B cell (primary cell): ENCODE measurements at regions not wholly inside any gene's neighbourhood (a gene's known extent, or its start where the extent isn't known, plus 50 kb on each side); places are given as distances from the start of the nearest gene placed in this dataset.

Source experiments
- ATAC-seq: fragments of 200-7000 bp; cut with Tn5 transposase; one replicate; pipeline ENCODE4 v1.10.0; 2021; ENCODE audit warnings: low read depth, mild to moderate bottlenecking, moderate number of reproducible peaks, moderate library complexity
- CTCF ChIA-PET: fragments of 350-600 bp; sonication (Branson Sonifier 250); formaldehyde crosslinking; loops from one replicate; lab custom pipeline; 2021; ENCODE audit warnings: antibody characterized with exemption, inconsistent platforms; lab: Charles Lee
- POLR2A ChIA-PET: fragments of 350-600 bp; sonication (Branson Sonifier 250); formaldehyde crosslinking; loops from one replicate; lab custom pipeline; 2021; ENCODE audit warnings: antibody characterized with exemption; lab: Charles Lee
- DNase-seq: peaks from one replicate; pipeline ENCODE4 v3.0.0; 2013
- H2AFZ ChIP-seq: 2 replicates; pipeline ENCODE4 v1.6.1; 2012; ENCODE audit warnings: mild to moderate bottlenecking, low read depth, low read length; ENCODE audit not compliant: insufficient read depth, poor library complexity, severe bottlenecking
- H3K27ac ChIP-seq, 2 donors: 1 replicate in 1 of 2; 2 replicates in 1 of 2; pipeline ENCODE4 v1.5.1; 2012 to 2013; ENCODE audit warnings: low read length in 2 of 2, mild to moderate bottlenecking in 2 of 2, moderate library complexity in 1 of 2
- H3K27me3 ChIP-seq, 4 experiments: fragments of 200-600 bp in 1 of 4; sonication (generic) in 1 of 4; replicated peaks in 1 of 4; 1 replicate in 2 of 4; 2 replicates in 2 of 4; pipeline versions ENCODE4 v1.6.1 to v1.7.0; 2013 to 2016; ENCODE audit warnings: low read length in 3 of 4, mild to moderate bottlenecking in 2 of 4, mixed read lengths in 1 of 4, moderate library complexity in 1 of 4; ENCODE audit not compliant: insufficient read depth in 4 of 4, control insufficient read depth in 3 of 4; ENCODE audit errors: control extremely low read depth in 1 of 4
- H3K36me3 ChIP-seq, 2 experiments: replicated peaks in 1 of 2; 1 replicate in 1 of 2; 2 replicates in 1 of 2; pipeline versions ENCODE4 v1.6.1 to v1.7.1; 2013; ENCODE audit warnings: low read length in 1 of 2; ENCODE audit not compliant: insufficient read depth in 2 of 2, control insufficient read depth in 1 of 2; ENCODE audit errors: control extremely low read depth in 1 of 2, extremely low read depth in 1 of 2
- H3K4me1 ChIP-seq, 2 donors: fragments of 200-600 bp in 1 of 2; sonication (generic) in 1 of 2; 1 replicate in 1 of 2; 2 replicates in 1 of 2; pipeline versions ENCODE4 v1.5.1 to v1.6.1; 2013 to 2017; ENCODE audit warnings: low read length in 2 of 2; ENCODE audit not compliant: control insufficient read depth in 2 of 2, insufficient read depth in 2 of 2
- H3K4me2 ChIP-seq: replicated peaks from 2 replicates; pipeline ENCODE3; 2012; ENCODE audit warnings: mild to moderate bottlenecking, low read depth, low read length; ENCODE audit not compliant: poor library complexity, severe bottlenecking
- H3K4me3 ChIP-seq, 5 experiments: fragments of 200-600 bp in 1 of 5; sonication (generic) in 1 of 5; 1 replicate in 3 of 5; 2 replicates in 2 of 5; pipeline versions ENCODE4 v1.5.1 to v1.7.0; 2011 to 2016; ENCODE audit warnings: low read length in 4 of 5, mild to moderate bottlenecking in 4 of 5, low read depth in 2 of 5, control low read depth in 1 of 5, moderate library complexity in 1 of 5; ENCODE audit not compliant: insufficient read depth in 1 of 5; ENCODE audit errors: control extremely low read depth in 1 of 5, extremely low read depth in 1 of 5
- H3K79me2 ChIP-seq: fragments of 200-600 bp; sonication (generic); one replicate; pipeline ENCODE4 v1.6.0; 2016; ENCODE audit warnings: low read length; ENCODE audit not compliant: control insufficient read depth, insufficient read depth
- H3K9ac ChIP-seq: fragments of 200-600 bp; sonication (generic); 2 replicates; pipeline ENCODE4 v1.6.1; 2017; ENCODE audit warnings: mild to moderate bottlenecking, low read length, moderate library complexity
- H3K9me3 ChIP-seq, 3 donors: one replicate each; pipeline versions ENCODE4 v1.6.1 to v1.7.1; 2013; ENCODE audit warnings: low read length in 2 of 3; ENCODE audit not compliant: control insufficient read depth in 2 of 3, insufficient read depth in 1 of 3; ENCODE audit errors: control extremely low read depth in 1 of 3
- H4K20me1 ChIP-seq: 2 replicates; pipeline ENCODE4 v1.6.0; 2012; ENCODE audit warnings: mild to moderate bottlenecking, low read length; ENCODE audit not compliant: insufficient read depth, control insufficient read depth, poor library complexity, severe bottlenecking
- H3K27ac Mint-ChIP-seq: one replicate; pipeline ENCODE4 v1.8.0; 2021; ENCODE audit warnings: mixed read lengths
- H3K27me3 Mint-ChIP-seq: one replicate; pipeline ENCODE4 v1.8.0; 2021; ENCODE audit warnings: mixed read lengths
- H3K4me1 Mint-ChIP-seq: one replicate; pipeline ENCODE4 v1.8.0; 2021; ENCODE audit warnings: mixed read lengths
- H3K4me3 Mint-ChIP-seq: one replicate; pipeline ENCODE4 v1.8.0; 2021; ENCODE audit warnings: mixed read lengths
- H3K9me3 Mint-ChIP-seq: one replicate; pipeline ENCODE4 v1.8.0; 2022; ENCODE audit warnings: mixed read lengths; ENCODE audit not compliant: insufficient read depth
- EZH2 ChIP-seq: IDR thresholded peaks from 2 replicates; pipeline ENCODE4 v1.6.1; 2012; ENCODE audit warnings: borderline replicate concordance, low read depth, mild to moderate bottlenecking, moderate library complexity, low read length; ENCODE audit not compliant: insufficient read depth, poor library complexity, severe bottlenecking
- WGBS: methylation state at CpG from one replicate; pipeline ENCODE4 v1.1.5; 2013; ENCODE audit warnings: missing lambda C conversion rate; ENCODE audit not compliant: insufficient coverage; 5-methylcytosine and 5-hydroxymethylcytosine counted together
- intact Hi-C: fragments of 100-400 bp; cut with micrococcal nuclease; formaldehyde crosslinking; loops from one replicate; pipeline ENCODE4 v1.10.0; 2022
- TF ChIP-seq, protein P1 (sequence below): fragments of 200-600 bp; IDR thresholded peaks from one replicate; pipeline ENCODE4 v1.8.0; 2022; ENCODE audit warnings: antibody characterized with exemption, mild to moderate bottlenecking

DNA sequence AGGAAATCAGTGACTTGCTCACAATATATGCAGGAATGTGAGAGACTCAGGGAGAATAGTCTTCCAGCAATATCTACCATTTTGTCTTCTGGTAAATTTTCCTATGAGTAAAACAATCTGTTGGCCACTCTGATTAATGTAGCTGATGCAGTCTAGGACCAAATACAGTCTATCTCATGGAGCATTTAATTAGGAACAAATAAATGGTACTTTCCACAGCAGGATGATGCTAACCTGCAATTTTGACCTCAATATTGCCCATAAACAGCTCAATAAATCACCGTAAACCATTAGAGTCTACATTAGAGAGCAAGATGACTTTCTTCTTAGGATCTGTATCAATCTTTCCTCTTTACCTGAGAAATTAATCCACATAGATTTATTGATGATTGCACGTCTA is 567.7 kb upstream of the B3GALT2 start:
- no peaks in the 10 kb centered on the region for H3K79me2 ChIP-seq
- ChIA-PET POLR2A (no interaction called here), CTCF (interaction anchor here (0.9 to 1.2 kb wide), 2 partner anchors 339 to 570 kb away, joined by 3 to 4 read pairs; no protein-coding TSS in a partner anchor)
- H3K36me3 ChIP-seq: no peaks in the 10 kb centered on the region
- no peak overlapping the region for H3K4me2 ChIP-seq
- Mint-ChIP-seq H3K9me3 (no peaks in the 10 kb centered on the region), H3K4me3 (no peak overlapping the region), H3K27ac (no peak overlapping the region), H3K27me3 (no peaks in the 10 kb centered on the region), H3K4me1 (no peaks in the 10 kb centered on the region)
- no peaks in the 10 kb centered on the region for H4K20me1 ChIP-seq
- no peak overlapping the region for H3K9ac ChIP-seq
- H3K9me3 ChIP-seq: peaks cover 0 to 1% (median 0%) of the 10 kb centered on the region in 3 donors
- no peaks in the 10 kb centered on the region for H3K4me1 ChIP-seq
- H2AFZ ChIP-seq: no peak overlapping the region
- 100% methylated on average over 1 of the region's 2 CpGs for WGBS
- H3K4me3 ChIP-seq: no peak overlapping the region
- intact Hi-C loops: loop anchor here (10.0 kb wide), 1 partner anchor 59 kb away; no protein-coding TSS in a partner anchor
- H3K27me3 ChIP-seq: no peaks in the 10 kb centered on the region
- H3K27ac ChIP-seq: no peak overlapping the region
- TF ChIP-seq, protein P1, sequence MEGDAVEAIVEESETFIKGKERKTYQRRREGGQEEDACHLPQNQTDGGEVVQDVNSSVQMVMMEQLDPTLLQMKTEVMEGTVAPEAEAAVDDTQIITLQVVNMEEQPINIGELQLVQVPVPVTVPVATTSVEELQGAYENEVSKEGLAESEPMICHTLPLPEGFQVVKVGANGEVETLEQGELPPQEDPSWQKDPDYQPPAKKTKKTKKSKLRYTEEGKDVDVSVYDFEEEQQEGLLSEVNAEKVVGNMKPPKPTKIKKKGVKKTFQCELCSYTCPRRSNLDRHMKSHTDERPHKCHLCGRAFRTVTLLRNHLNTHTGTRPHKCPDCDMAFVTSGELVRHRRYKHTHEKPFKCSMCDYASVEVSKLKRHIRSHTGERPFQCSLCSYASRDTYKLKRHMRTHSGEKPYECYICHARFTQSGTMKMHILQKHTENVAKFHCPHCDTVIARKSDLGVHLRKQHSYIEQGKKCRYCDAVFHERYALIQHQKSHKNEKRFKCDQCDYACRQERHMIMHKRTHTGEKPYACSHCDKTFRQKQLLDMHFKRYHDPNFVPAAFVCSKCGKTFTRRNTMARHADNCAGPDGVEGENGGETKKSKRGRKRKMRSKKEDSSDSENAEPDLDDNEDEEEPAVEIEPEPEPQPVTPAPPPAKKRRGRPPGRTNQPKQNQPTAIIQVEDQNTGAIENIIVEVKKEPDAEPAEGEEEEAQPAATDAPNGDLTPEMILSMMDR: no peak
- no peak for TF ChIP-seq EZH2
- ATAC-seq (no peak), DNase-seq (no peak)

DNA sequence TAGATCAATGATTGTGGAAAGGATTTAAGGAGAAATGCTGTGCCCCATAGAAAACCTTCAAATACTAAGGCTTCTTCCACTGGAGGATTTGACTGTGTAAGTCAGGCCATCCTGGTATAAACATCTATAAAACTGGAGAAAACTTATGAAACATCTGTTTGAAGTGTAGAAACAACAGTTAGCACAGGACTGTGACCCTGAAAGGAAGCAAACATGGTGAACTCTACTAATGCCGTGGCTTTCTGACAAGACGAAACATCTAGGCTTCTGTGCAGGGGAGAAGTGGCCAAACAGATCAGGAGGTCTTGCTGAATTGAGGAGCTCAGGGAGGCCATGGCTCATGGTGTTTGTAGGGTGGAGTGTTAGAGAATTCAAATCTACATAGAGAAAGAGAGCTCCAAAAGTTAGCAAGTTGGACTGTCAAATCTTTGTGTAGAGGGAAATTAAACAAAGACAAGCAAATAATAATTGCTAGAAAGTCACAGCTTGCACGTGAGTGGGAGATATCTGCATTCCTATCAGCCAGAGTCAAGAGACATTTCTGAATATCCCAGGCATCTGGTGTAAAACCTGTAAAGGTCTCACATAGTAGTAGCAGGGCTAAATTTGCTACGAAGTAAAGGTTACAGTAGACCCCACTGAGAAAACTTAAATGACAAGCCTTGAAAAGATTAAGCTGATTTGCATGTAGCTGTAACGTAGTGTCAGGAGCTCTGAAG is 566.8 kb upstream of the B3GALT2 start:
- WGBS: 100% methylated on average over 4 of the region's 5 CpGs
- no peaks in the 10 kb centered on the region for H3K9me3 Mint-ChIP-seq
- POLR2A ChIA-PET: no interaction called here
- CTCF ChIA-PET: interaction anchor here (1.7 kb wide), 1 partner anchor 348 kb away, joined by 4 read pairs; no protein-coding TSS in a partner anchor
- H3K4me2 ChIP-seq: no peak overlapping the region
- no peak overlapping the region for H3K9ac ChIP-seq
- H4K20me1 ChIP-seq: no peaks in the 10 kb centered on the region
- no peaks in the 10 kb centered on the region for H3K27me3 ChIP-seq
- H3K27me3 Mint-ChIP-seq: no peaks in the 10 kb centered on the region
- TF ChIP-seq EZH2: no peak
- TF ChIP-seq, protein P1: no peak
- H2AFZ ChIP-seq: no peak overlapping the region
- intact Hi-C loops: loop anchor here (10.0 kb wide), 1 partner anchor 58 kb away; no protein-coding TSS in a partner anchor
- H3K4me3 ChIP-seq: no peak overlapping the region
- H3K9me3 ChIP-seq: peaks cover 0 to 1% (median 0%) of the 10 kb centered on the region in 3 donors
- no peaks in the 10 kb centered on the region for H3K4me1 Mint-ChIP-seq
- no peak overlapping the region for H3K27ac Mint-ChIP-seq
- H3K79me2 ChIP-seq: no peaks in the 10 kb centered on the region
- no peak overlapping the region for H3K27ac ChIP-seq
- H3K4me1 ChIP-seq: no peaks in the 10 kb centered on the region
- DNase-seq: no peak
- no peaks in the 10 kb centered on the region for H3K36me3 ChIP-seq
- ATAC-seq: no peak
- no peak overlapping the region for H3K4me3 Mint-ChIP-seq
